ENCODE measurements at regions not wholly inside any gene's neighbourhood (a gene's known extent, or its start where the extent isn't known, plus 50 kb on each side); places are given as distances from the start of the nearest gene placed in this dataset.

- TF ChIP-seq, protein P1, sequence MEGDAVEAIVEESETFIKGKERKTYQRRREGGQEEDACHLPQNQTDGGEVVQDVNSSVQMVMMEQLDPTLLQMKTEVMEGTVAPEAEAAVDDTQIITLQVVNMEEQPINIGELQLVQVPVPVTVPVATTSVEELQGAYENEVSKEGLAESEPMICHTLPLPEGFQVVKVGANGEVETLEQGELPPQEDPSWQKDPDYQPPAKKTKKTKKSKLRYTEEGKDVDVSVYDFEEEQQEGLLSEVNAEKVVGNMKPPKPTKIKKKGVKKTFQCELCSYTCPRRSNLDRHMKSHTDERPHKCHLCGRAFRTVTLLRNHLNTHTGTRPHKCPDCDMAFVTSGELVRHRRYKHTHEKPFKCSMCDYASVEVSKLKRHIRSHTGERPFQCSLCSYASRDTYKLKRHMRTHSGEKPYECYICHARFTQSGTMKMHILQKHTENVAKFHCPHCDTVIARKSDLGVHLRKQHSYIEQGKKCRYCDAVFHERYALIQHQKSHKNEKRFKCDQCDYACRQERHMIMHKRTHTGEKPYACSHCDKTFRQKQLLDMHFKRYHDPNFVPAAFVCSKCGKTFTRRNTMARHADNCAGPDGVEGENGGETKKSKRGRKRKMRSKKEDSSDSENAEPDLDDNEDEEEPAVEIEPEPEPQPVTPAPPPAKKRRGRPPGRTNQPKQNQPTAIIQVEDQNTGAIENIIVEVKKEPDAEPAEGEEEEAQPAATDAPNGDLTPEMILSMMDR (IDR thresholded peaks at IDR 0.05): no peak
- no peak for TF ChIP-seq ZFX (IDR thresholded peaks at IDR 0.05; ENCODE audit: borderline replicate concordance)
These were observed 124.7 kb upstream of the SEMA6A start for GRCh38 chr5:116699332-116699731.

All from 22Rv1 (cell line).